SK-N-SH treated with all-trans-retinoic acid at 6 μM for 48 hours (cell line): ENCODE measurements at regions not wholly inside any gene's neighbourhood (a gene's known extent, or its start where the extent isn't known, plus 50 kb on each side); places are given as distances from the start of the nearest gene placed in this dataset.
"Not testable (repeated sequence)": the region's sequence is repeated elsewhere in the genome, so short reads cannot be mapped to it uniquely, and the experiment has no call there.

Source experiments
- ATAC-seq: fragments of 200-7000 bp; cut with Tn5 transposase; 3 replicates; pipeline ENCODE4 v1.9.1; 2020; ENCODE audit warnings: mild to moderate bottlenecking, moderate library complexity
- ARNTL ChIP-seq: fragments of 450-650 bp; formaldehyde crosslinking; IDR thresholded peaks from 2 replicates; pipeline ENCODE4 v1.5.0; 2020; ENCODE audit warnings: low read depth, mild to moderate bottlenecking, moderate library complexity, borderline replicate concordance
- CREB5 ChIP-seq: fragments of 250-450 bp; sonication (Bioruptor Pico); IDR thresholded peaks from 2 replicates; pipeline ENCODE4 v1.5.1; 2020; ENCODE audit warnings: low read depth, mild to moderate bottlenecking, moderate library complexity
- CSDC2 ChIP-seq: fragments of 250-450 bp; sonication (Bioruptor Pico); IDR thresholded peaks from 2 replicates; pipeline ENCODE4 v1.5.0; 2020; ENCODE audit warnings: mild to moderate bottlenecking, moderate library complexity
- GLIS3 ChIP-seq: fragments of 250-450 bp; sonication (Bioruptor Pico); IDR thresholded peaks from 2 replicates; pipeline ENCODE4 v1.5.0; 2020; ENCODE audit warnings: mild to moderate bottlenecking, moderate library complexity
- OSR1 ChIP-seq: fragments of 250-450 bp; sonication (Bioruptor Pico); IDR thresholded peaks from 2 replicates; pipeline ENCODE4 v1.8.0; 2022; ENCODE audit warnings: moderate library complexity, mild to moderate bottlenecking, inconsistent platforms
- PATZ1 ChIP-seq: fragments of 250-450 bp; sonication (Bioruptor Pico); IDR thresholded peaks from 2 replicates; pipeline ENCODE4 v1.8.0; 2020; ENCODE audit warnings: mild to moderate bottlenecking, moderate library complexity, borderline replicate concordance
- POU6F1 ChIP-seq: fragments of 250-450 bp; sonication (Bioruptor Pico); IDR thresholded peaks from 2 replicates; pipeline ENCODE4 v1.8.0; 2021; ENCODE audit warnings: low read depth, mild to moderate bottlenecking, moderate library complexity, borderline replicate concordance
- RARB ChIP-seq: fragments of 250-450 bp; sonication (Bioruptor Pico); IDR thresholded peaks from 2 replicates; pipeline ENCODE4 v1.8.0; 2021; ENCODE audit warnings: mild to moderate bottlenecking, moderate library complexity
- TSHZ2 ChIP-seq: fragments of 250-450 bp; sonication (Bioruptor Pico); IDR thresholded peaks from 2 replicates; pipeline ENCODE4 v1.5.0; 2020; ENCODE audit warnings: mild to moderate bottlenecking, moderate library complexity
- ZC3H10 ChIP-seq: fragments of 250-450 bp; sonication (Bioruptor Pico); IDR thresholded peaks from 2 replicates; pipeline ENCODE4 v1.5.1; 2021; ENCODE audit warnings: mild to moderate bottlenecking, moderate library complexity
- ZFP3 ChIP-seq: fragments of 250-450 bp; sonication (Bioruptor Pico); IDR thresholded peaks from 2 replicates; pipeline ENCODE4 v1.5.0; 2020; ENCODE audit warnings: mild to moderate bottlenecking, moderate library complexity
- ZFP30 ChIP-seq: fragments of 450-650 bp; formaldehyde crosslinking; IDR thresholded peaks from 2 replicates; pipeline ENCODE4 v1.5.0; 2022; ENCODE audit warnings: mild to moderate bottlenecking, moderate library complexity
- ZNF565 ChIP-seq: fragments of 450-650 bp; formaldehyde crosslinking; conservative IDR thresholded peaks from 2 replicates; pipeline ENCODE4 v1.5.0; 2020; ENCODE audit warnings: low read depth, mild to moderate bottlenecking, moderate library complexity
- ZNF70 ChIP-seq: fragments of 450-650 bp; formaldehyde crosslinking; IDR thresholded peaks from 2 replicates; pipeline ENCODE4 v1.5.0; 2020; ENCODE audit warnings: mild to moderate bottlenecking, moderate library complexity

GRCh38 chr13:111666164-111666776 is 345.8 kb downstream of the TEX29 start:
- no peak for TF ChIP-seq ZNF565
- TF ChIP-seq ZFP3 (CRISPR knock-in tag), result no peak
- no peak for TF ChIP-seq ZNF70 (CRISPR knock-in tag)
- TF ChIP-seq TSHZ2 (CRISPR knock-in tag), result no peak
- no peak for TF ChIP-seq GLIS3 (CRISPR knock-in tag)
- no peak for TF ChIP-seq PATZ1 (CRISPR knock-in tag)
- no peak for TF ChIP-seq CREB5
- TF ChIP-seq RARB, result no peak
- no peak for TF ChIP-seq POU6F1 (CRISPR knock-in tag)
- no peak for TF ChIP-seq ARNTL (CRISPR knock-in tag)
- TF ChIP-seq OSR1 (CRISPR knock-in tag), result no peak
- TF ChIP-seq, all 23 proteins: peak for 0
- ATAC-seq, result no peak

- TF ChIP-seq CSDC2 (CRISPR knock-in tag), result no peak
- no peak for TF ChIP-seq ZFP30 (CRISPR knock-in tag)
- TF ChIP-seq TSHZ2 (CRISPR knock-in tag), result no peak
- TF ChIP-seq ZNF565, result no peak
- TF ChIP-seq OSR1 (CRISPR knock-in tag), result no peak
Observed at GRCh38 chr13:111667757-111668156, 347.3 kb downstream of the TEX29 start.

GRCh38 chr13:111668451-111668850 is 348.0 kb downstream of the TEX29 start:
- TF ChIP-seq TSHZ2 (CRISPR knock-in tag) (no peak), ZC3H10 (CRISPR knock-in tag) (no peak), POU6F1 (CRISPR knock-in tag) (no peak)
- no peak for ATAC-seq

More at GRCh38 chr13:111667757-111668156, 347.3 kb downstream of the TEX29 start:
- no peak for ATAC-seq

- not testable (repeated sequence) for ATAC-seq
Observed at GRCh38 chr13:111672198-111672597, 351.8 kb downstream of the TEX29 start.

- ATAC-seq, result peak; percentile 38; the same call in 1 of the 3 replicates
Observed at GRCh38 chr13:111678120-111678882, 357.9 kb downstream of the TEX29 start.

GRCh38 chr13:111679645-111680044 is 359.2 kb downstream of the TEX29 start:
- not testable (repeated sequence) for ATAC-seq
